SH-SY5Y (cell line): ENCODE measurements at regions not wholly inside any gene's neighbourhood (a gene's known extent, or its start where the extent isn't known, plus 50 kb on each side); places are given as distances from the start of the nearest gene placed in this dataset.

Experiments
- GATA2 ChIP-seq: IDR thresholded peaks from 2 replicates; pipeline ENCODE4 v1.6.1; 2011; ENCODE audit warnings: mild to moderate bottlenecking, low read depth, low read length
- GATA3 ChIP-seq: IDR thresholded peaks from 2 replicates; pipeline ENCODE4 v1.6.1; 2011; ENCODE audit warnings: low read depth, mild to moderate bottlenecking, low read length, moderate library complexity

DNA sequence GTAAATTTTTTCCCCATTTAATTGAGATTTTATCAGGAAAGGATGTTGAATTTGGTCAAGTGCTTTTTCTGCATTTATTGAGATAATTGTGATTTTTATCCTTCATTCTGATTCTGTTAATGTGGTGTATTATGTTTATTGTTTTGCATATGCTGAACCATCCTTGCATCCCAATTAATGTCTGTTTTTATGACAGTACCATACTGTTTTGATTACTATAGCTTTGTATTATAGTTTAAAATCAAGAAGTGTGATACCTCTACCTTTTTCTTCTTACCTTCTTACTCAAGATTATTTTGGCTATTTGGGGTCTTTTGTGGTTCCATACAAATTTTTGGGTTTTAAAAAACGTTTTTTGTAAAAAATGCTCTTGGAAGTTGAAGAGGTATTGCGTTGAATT, 357.2 kb downstream of the REEP3 start:
- no peak for TF ChIP-seq GATA3
- TF ChIP-seq GATA2, result no peak

GRCh38 chr10:63883861-63884260, 362.7 kb downstream of the REEP3 start:
- TF ChIP-seq GATA3 (no peak), GATA2 (no peak)

GRCh38 chr10:63884426-63884825, 363.2 kb downstream of the REEP3 start:
- no peak for TF ChIP-seq GATA3
- no peak for TF ChIP-seq GATA2

DNA sequence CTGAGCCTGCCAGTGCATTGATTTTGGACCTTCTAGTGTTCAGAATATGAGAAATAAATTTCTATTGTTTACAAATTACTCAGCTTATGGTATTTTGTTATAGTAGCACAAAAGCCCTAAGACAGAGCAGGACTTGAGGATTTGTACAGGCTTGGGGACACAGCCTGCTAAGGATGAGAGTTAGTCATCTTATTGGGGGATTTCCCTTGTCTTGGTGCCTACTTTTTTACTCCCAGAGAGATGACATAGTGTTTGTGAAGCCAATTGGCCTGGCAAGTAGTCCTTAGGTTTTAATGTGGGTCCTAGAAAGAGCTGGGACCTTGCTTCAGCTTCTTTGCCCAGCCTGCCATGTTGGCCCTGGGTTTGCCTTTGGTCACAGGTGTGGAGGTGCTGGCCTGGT, 364.0 kb downstream of the REEP3 start:
- no peak for TF ChIP-seq GATA3
- TF ChIP-seq GATA2, result no peak

- TF ChIP-seq GATA2, result no peak
- no peak for TF ChIP-seq GATA3
Observed at GRCh38 chr10:63886281-63887022, 365.3 kb downstream of the REEP3 start.

GRCh38 chr10:63887023-63887589, 365.9 kb downstream of the REEP3 start:
- no peak for TF ChIP-seq GATA2
- TF ChIP-seq GATA3, result no peak

- TF ChIP-seq GATA3, result no peak
- no peak for TF ChIP-seq GATA2
Observed at GRCh38 chr10:63887600-63888370, 366.6 kb downstream of the REEP3 start.

DNA sequence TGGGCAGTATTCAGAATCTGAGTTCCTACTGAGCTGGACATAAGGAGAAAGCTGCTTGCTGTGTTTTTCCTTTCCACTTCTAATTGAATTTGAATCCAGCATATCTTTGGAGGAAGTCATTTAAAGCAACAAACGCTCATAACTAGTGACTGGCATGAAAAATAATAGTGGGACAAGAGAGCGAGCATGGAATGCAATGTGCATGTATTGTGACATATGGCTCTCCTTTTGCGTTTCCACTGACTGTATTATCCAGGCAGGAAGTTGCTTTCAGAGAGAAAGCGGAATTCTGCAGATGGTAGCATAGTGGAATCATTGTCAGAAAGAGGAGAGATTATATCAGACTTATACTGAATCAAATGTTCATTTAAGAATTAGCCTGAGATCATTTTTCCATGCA, 368.6 kb downstream of the REEP3 start:
- TF ChIP-seq GATA2, result no peak
- no peak for TF ChIP-seq GATA3

DNA sequence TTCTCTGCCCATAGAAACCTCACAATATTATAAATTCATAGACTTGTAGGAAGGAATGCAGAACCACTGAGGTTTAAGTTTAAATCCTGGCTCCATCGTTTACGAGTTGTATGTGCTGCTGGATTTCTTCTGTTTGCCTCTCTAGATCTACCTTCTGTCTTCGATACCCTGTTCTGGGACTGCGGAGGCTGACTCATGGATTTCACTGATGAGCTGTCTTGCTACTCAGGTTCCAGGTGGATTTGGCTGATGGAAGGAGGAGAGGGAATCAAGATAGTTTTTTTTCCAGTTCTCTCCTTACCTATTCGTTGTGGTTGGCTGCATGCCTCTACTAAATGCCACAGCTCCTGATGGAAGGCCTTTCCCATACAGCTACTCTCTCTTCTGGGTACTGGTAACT, 375.8 kb downstream of the REEP3 start:
- TF ChIP-seq GATA2, result no peak
- no peak for TF ChIP-seq GATA3

DNA sequence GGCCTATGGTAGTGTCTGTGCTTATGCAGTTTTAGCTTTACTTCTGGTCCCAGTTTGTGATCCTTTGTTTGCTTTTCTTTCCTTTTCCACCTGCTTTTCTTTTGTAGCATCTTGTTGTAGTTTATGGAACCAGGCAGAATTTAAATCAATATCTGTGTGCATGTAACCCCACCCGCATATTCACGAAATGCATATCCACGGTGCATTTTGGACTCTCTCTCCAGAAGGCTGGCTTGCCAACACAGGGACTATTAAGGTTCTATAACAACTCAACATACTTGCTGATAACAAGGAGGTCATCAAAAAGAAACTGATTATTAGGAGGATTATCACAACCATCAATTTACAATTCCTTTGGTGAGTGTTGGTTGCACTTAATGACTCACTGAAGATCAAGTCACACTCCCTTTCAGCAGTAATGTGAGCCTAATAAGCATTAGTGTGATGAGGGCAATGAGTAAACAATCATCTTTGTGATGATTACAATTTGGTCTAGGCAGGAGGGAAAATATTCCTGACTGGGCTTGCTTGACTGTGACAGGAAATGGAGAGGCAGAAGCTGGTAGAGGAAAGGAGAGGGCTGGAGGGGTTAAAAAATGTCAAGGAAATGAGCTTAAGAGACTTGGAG, 378.6 kb downstream of the REEP3 start:
- TF ChIP-seq GATA3 (no peak), GATA2 (no peak)

- no peak for TF ChIP-seq GATA3
- no peak for TF ChIP-seq GATA2
Observed at GRCh38 chr10:63901228-63901627, 380.0 kb downstream of the REEP3 start.

- no peak for TF ChIP-seq GATA3
- TF ChIP-seq GATA2, result no peak
Observed at GRCh38 chr10:63901881-63902280, 380.7 kb downstream of the REEP3 start.

DNA sequence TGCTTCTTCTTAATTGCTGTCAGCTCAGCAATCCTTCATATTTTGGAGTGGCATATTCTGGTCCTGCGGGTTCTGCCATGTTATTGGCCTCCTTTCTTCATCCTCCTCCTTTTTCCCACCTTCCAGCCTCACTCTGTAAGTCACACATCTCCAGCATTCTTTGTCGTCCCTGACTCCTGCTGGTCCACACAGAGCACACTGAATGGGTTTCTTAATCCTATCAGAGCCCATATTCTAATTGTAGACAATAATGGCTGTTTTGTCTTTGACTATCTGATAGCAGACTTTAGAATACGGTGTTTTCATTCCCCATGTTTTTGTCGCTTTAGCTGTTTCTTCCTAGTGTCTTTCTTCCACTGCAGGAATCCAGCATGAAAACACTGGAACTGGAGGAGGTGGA, 389.6 kb downstream of the REEP3 start:
- TF ChIP-seq GATA2 (no peak), GATA3 (no peak)

- TF ChIP-seq GATA3 (no peak), GATA2 (no peak)
Observed at GRCh38 chr10:63915240-63915639, 394.0 kb downstream of the REEP3 start.

- TF ChIP-seq GATA2, result no peak
- TF ChIP-seq GATA3, result no peak
Observed at GRCh38 chr10:63917363-63917762, 396.2 kb downstream of the REEP3 start.
